ENCODE measurements at regions not wholly inside any gene's neighbourhood (a gene's known extent, or its start where the extent isn't known, plus 50 kb on each side); places are given as distances from the start of the nearest gene placed in this dataset.

DNA sequence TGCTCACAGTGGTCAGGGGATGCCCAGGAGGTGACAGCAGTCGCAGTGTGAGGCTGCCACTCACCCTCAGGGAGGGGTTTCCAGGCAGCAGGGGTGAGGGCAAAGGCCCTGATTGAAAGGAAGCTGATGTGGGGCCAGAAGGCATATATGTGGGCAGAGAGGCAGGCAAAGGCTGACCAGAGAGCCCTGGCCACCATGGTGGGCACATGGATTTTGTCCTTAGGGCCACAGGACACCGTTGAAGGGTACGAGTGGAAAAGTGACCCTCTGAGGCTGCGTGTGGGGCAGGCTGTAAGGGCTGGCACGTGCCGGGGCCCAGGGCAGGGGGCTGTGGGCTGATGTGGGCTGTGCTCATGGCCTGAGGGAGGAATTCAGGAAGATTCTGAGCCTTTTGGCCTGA, 57.5 kb upstream of the ZNF32 start:
- no peaks in the 10 kb centered on the region for H3K9me3 ChIP-seq (ENCODE audit: control insufficient read depth in 4 of 4, low read length in 3 of 4)

More for the DNA sequence above, 57.5 kb upstream of the ZNF32 start:
- WGBS: 90% methylated on average over 6 of the region's 6 CpGs
- Histone ChIP-seq H3K36me3 (ENCODE audit: control insufficient read depth in 4 of 4, insufficient read depth in 3 of 4, low read depth in 1 of 4, low read length in 3 of 4) (no peaks in the 10 kb centered on the region), H3K9ac (ENCODE audit: low read depth in 1 of 2, low read length in 2 of 2) (no peak overlapping the region), H3K4me1 (ENCODE audit: control insufficient read depth in 4 of 4, insufficient read depth in 4 of 4, low read length in 3 of 4) (peaks cover 0 to 1% (median 0%) of the 10 kb centered on the region in 4 donors), H3K27me3 (ENCODE audit: control insufficient read depth in 4 of 4, insufficient read depth in 4 of 4, low read length in 3 of 4) (no peaks in the 10 kb centered on the region), H3K27ac (ENCODE audit: low read depth in 1 of 2, low read length in 2 of 2) (no peak overlapping the region), H3K4me3 (ENCODE audit: low read depth in 1 of 3, low read length in 3 of 3) (no peak overlapping the region)
- TF ChIP-seq TAF1 (conservative IDR thresholded peaks at IDR 0.05): no peak
- TF ChIP-seq SP1 (IDR thresholded peaks at IDR 0.05): no peak
- TF ChIP-seq, protein P1, sequence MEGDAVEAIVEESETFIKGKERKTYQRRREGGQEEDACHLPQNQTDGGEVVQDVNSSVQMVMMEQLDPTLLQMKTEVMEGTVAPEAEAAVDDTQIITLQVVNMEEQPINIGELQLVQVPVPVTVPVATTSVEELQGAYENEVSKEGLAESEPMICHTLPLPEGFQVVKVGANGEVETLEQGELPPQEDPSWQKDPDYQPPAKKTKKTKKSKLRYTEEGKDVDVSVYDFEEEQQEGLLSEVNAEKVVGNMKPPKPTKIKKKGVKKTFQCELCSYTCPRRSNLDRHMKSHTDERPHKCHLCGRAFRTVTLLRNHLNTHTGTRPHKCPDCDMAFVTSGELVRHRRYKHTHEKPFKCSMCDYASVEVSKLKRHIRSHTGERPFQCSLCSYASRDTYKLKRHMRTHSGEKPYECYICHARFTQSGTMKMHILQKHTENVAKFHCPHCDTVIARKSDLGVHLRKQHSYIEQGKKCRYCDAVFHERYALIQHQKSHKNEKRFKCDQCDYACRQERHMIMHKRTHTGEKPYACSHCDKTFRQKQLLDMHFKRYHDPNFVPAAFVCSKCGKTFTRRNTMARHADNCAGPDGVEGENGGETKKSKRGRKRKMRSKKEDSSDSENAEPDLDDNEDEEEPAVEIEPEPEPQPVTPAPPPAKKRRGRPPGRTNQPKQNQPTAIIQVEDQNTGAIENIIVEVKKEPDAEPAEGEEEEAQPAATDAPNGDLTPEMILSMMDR (IDR thresholded peaks at IDR 0.05; ENCODE audit: low read depth, low read length, missing input control): no peak
- TF ChIP-seq EGR1 (IDR thresholded peaks at IDR 0.05; ENCODE audit: low read depth in 2 of 2): no peak
- no peak for TF ChIP-seq RXRA (IDR thresholded peaks at IDR 0.05)
- TF ChIP-seq, protein P2, sequence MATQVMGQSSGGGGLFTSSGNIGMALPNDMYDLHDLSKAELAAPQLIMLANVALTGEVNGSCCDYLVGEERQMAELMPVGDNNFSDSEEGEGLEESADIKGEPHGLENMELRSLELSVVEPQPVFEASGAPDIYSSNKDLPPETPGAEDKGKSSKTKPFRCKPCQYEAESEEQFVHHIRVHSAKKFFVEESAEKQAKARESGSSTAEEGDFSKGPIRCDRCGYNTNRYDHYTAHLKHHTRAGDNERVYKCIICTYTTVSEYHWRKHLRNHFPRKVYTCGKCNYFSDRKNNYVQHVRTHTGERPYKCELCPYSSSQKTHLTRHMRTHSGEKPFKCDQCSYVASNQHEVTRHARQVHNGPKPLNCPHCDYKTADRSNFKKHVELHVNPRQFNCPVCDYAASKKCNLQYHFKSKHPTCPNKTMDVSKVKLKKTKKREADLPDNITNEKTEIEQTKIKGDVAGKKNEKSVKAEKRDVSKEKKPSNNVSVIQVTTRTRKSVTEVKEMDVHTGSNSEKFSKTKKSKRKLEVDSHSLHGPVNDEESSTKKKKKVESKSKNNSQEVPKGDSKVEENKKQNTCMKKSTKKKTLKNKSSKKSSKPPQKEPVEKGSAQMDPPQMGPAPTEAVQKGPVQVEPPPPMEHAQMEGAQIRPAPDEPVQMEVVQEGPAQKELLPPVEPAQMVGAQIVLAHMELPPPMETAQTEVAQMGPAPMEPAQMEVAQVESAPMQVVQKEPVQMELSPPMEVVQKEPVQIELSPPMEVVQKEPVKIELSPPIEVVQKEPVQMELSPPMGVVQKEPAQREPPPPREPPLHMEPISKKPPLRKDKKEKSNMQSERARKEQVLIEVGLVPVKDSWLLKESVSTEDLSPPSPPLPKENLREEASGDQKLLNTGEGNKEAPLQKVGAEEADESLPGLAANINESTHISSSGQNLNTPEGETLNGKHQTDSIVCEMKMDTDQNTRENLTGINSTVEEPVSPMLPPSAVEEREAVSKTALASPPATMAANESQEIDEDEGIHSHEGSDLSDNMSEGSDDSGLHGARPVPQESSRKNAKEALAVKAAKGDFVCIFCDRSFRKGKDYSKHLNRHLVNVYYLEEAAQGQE (IDR thresholded peaks at IDR 0.05): no peak
- TF ChIP-seq FOXA2 (IDR thresholded peaks at IDR 0.05): no peak
- TF ChIP-seq HNF4A (conservative IDR thresholded peaks at IDR 0.05): no peak
- TF ChIP-seq RAD21 (IDR thresholded peaks at IDR 0.05): no peak
- no peak for TF ChIP-seq NR2F2 (IDR thresholded peaks at IDR 0.05)
- TF ChIP-seq HNF4G (IDR thresholded peaks at IDR 0.05): no peak
- TF ChIP-seq, protein P3, sequence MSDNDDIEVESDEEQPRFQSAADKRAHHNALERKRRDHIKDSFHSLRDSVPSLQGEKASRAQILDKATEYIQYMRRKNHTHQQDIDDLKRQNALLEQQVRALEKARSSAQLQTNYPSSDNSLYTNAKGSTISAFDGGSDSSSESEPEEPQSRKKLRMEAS (IDR thresholded peaks at IDR 0.05): no peak
- no peak for TF ChIP-seq GABPA (IDR thresholded peaks at IDR 0.05 in 1 of 2, conservative IDR thresholded peaks at IDR 0.05 in 1 of 2)
- TF ChIP-seq, protein P4, sequence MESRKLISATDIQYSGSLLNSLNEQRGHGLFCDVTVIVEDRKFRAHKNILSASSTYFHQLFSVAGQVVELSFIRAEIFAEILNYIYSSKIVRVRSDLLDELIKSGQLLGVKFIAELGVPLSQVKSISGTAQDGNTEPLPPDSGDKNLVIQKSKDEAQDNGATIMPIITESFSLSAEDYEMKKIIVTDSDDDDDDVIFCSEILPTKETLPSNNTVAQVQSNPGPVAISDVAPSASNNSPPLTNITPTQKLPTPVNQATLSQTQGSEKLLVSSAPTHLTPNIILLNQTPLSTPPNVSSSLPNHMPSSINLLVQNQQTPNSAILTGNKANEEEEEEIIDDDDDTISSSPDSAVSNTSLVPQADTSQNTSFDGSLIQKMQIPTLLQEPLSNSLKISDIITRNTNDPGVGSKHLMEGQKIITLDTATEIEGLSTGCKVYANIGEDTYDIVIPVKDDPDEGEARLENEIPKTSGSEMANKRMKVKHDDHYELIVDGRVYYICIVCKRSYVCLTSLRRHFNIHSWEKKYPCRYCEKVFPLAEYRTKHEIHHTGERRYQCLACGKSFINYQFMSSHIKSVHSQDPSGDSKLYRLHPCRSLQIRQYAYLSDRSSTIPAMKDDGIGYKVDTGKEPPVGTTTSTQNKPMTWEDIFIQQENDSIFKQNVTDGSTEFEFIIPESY (IDR thresholded peaks at IDR 0.05): no peak
- TF ChIP-seq FOXA1 (IDR thresholded peaks at IDR 0.05): no peak
- TF ChIP-seq YY1 (IDR thresholded peaks at IDR 0.05): no peak
- TF ChIP-seq, protein P5, sequence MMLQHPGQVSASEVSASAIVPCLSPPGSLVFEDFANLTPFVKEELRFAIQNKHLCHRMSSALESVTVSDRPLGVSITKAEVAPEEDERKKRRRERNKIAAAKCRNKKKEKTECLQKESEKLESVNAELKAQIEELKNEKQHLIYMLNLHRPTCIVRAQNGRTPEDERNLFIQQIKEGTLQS (IDR thresholded peaks at IDR 0.05): no peak
- TF ChIP-seq JUND (IDR thresholded peaks at IDR 0.05): no peak
- DNase-seq (ENCODE audit: low spot score): no peak

All from liver (tissue), 8 donors.